ENCODE measurements at regions not wholly inside any gene's neighbourhood (a gene's known extent, or its start where the extent isn't known, plus 50 kb on each side); places are given as distances from the start of the nearest gene placed in this dataset.

DNA sequence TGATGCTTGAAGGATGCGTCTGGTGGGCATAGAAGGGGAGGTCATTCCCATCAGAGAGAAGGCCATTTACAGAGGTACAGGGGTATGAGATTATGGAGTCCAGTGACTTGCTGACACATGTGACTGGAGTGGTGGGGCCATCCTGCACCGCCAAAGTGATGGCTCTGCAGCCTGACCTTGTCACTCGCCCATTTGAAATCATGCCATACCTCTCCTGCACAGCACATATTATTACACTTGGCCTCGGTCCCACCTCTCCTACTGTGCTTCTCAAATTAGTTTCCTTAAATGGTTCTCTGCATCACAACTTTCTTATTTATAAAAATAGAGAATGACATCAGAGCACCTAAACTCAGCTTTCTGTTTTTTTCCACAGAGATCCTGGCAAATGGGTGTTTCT is 60.7 kb upstream of the HAND2 start:
- TF ChIP-seq, protein P1, sequence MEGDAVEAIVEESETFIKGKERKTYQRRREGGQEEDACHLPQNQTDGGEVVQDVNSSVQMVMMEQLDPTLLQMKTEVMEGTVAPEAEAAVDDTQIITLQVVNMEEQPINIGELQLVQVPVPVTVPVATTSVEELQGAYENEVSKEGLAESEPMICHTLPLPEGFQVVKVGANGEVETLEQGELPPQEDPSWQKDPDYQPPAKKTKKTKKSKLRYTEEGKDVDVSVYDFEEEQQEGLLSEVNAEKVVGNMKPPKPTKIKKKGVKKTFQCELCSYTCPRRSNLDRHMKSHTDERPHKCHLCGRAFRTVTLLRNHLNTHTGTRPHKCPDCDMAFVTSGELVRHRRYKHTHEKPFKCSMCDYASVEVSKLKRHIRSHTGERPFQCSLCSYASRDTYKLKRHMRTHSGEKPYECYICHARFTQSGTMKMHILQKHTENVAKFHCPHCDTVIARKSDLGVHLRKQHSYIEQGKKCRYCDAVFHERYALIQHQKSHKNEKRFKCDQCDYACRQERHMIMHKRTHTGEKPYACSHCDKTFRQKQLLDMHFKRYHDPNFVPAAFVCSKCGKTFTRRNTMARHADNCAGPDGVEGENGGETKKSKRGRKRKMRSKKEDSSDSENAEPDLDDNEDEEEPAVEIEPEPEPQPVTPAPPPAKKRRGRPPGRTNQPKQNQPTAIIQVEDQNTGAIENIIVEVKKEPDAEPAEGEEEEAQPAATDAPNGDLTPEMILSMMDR (conservative IDR thresholded peaks at IDR 0.05; ENCODE audit: low read depth, low read length) = no peak
- TF ChIP-seq EZH2 (IDR thresholded peaks at IDR 0.05; ENCODE audit: low read length, unreplicated experiment) (no peak), EZH2phosphoT487 (IDR thresholded peaks at IDR 0.05; ENCODE audit: borderline replicate concordance, low read length) (no peak)

Measured in PC-3 (cell line).